SK-N-SH (cell line): ENCODE measurements at regions not wholly inside any gene's neighbourhood (a gene's known extent, or its start where the extent isn't known, plus 50 kb on each side); places are given as distances from the start of the nearest gene placed in this dataset.
A peak's percentile ranks its signal among the peaks of the same experiment; 100 is the strongest.

Source experiments
- CTCF ChIA-PET: fragments of 300-600, 350-600 bp; formaldehyde crosslinking; extraction: SDS; loops from one replicate; lab custom pipeline; 2021; lab: Yijun Ruan, JAX
- POLR2A ChIA-PET: fragments of 350-600 bp; sonication (Branson Sonifier 250); formaldehyde crosslinking; extraction: SDS; loops from one replicate; lab custom pipeline; 2020; ENCODE audit warnings: antibody characterized with exemption, inconsistent platforms; lab: Yijun Ruan, JAX
- DNase-seq: peaks from one replicate; pipeline ENCODE4 v3.0.0; 2012
- H2AFZ ChIP-seq: fragments of 200-600 bp; sonication (generic); 2 replicates; pipeline ENCODE4 v1.8.1; 2016; ENCODE audit warnings: antibody characterized with exemption, mild to moderate bottlenecking, low read depth
- H3F3A ChIP-seq: fragments of 200-600 bp; sonication (generic); replicated peaks from 2 replicates; pipeline ENCODE3; 2016; ENCODE audit warnings: antibody characterized with exemption, mild to moderate bottlenecking; ENCODE audit not compliant: insufficient read depth
- H3K27ac ChIP-seq, 2 experiments: fragments of 200-500 bp in 1 of 2; fragments of 200-600 bp in 1 of 2; sonication (Bioruptor generic) in 1 of 2; sonication (generic), shearing (Covaris generic) in 1 of 2; 2 replicates each; pipeline versions ENCODE4 v1.5.1 to v1.6.1; 2014 to 2016; ENCODE audit warnings: low read depth in 2 of 2, inconsistent platforms in 1 of 2, low read length in 1 of 2, mild to moderate bottlenecking in 1 of 2, mixed read lengths in 1 of 2
- H3K27me3 ChIP-seq: fragments of 200-600 bp; sonication (generic), shearing (Covaris generic); 2 replicates; pipeline ENCODE4 v1.6.1; 2016; ENCODE audit warnings: mixed run types; ENCODE audit not compliant: insufficient read depth
- H3K36me3 ChIP-seq, 2 experiments: fragments of 200-500 bp in 1 of 2; fragments of 200-600 bp in 1 of 2; sonication (Bioruptor generic) in 1 of 2; sonication (generic) in 1 of 2; replicated peaks in 1 of 2; 2 replicates each; pipeline versions ENCODE3 to v1.5.1; 2014 to 2016; ENCODE audit warnings: low read length in 1 of 2, mild to moderate bottlenecking in 1 of 2; ENCODE audit not compliant: insufficient read depth in 2 of 2, control insufficient read depth in 1 of 2
- H3K4me1 ChIP-seq, 2 experiments: fragments of 200-500 bp in 1 of 2; fragments of 200-600 bp in 1 of 2; sonication (Bioruptor generic) in 1 of 2; sonication (generic), shearing (Covaris generic) in 1 of 2; 2 replicates each; pipeline versions ENCODE4 v1.5.1 to v1.6.1; 2014 to 2016; ENCODE audit warnings: low read depth in 1 of 2, low read length in 1 of 2, mixed run types in 1 of 2; ENCODE audit not compliant: insufficient read depth in 2 of 2, control insufficient read depth in 1 of 2
- H3K4me2 ChIP-seq: fragments of 200-600 bp; sonication (generic), shearing (Covaris generic); 2 replicates; pipeline ENCODE4 v1.6.1; 2017; ENCODE audit warnings: mixed run types
- H3K4me3 ChIP-seq, 2 experiments: fragments of 200-500 bp in 1 of 2; fragments of 200-600 bp in 1 of 2; sonication (Bioruptor generic) in 1 of 2; sonication (generic), shearing (Covaris generic) in 1 of 2; 2 replicates each; pipeline versions ENCODE4 v1.5.1 to v1.8.1; 2014 to 2016; ENCODE audit warnings: low read depth in 2 of 2, inconsistent platforms in 1 of 2, low read length in 1 of 2, mild to moderate bottlenecking in 1 of 2, mixed read lengths in 1 of 2, moderate library complexity in 1 of 2
- H3K79me2 ChIP-seq: fragments of 200-600 bp; sonication (generic); 2 replicates; pipeline ENCODE4 v1.8.1; 2017; ENCODE audit warnings: mild to moderate bottlenecking; ENCODE audit not compliant: insufficient read depth
- H3K9ac ChIP-seq: fragments of 200-600 bp; sonication (generic); 2 replicates; pipeline ENCODE4 v1.6.1; 2017; ENCODE audit warnings: mixed run types
- H3K9me2 ChIP-seq: fragments of 200-600 bp; sonication (generic); 2 replicates; pipeline ENCODE4 v1.6.1; 2017; ENCODE audit warnings: mixed run types
- H3K9me3 ChIP-seq: fragments of 200-600 bp; sonication (generic); 2 replicates; pipeline ENCODE4 v1.6.1; 2017; ENCODE audit warnings: mixed run types, mild to moderate bottlenecking, moderate library complexity
- H4K20me1 ChIP-seq: fragments of 200-600 bp; sonication (generic); 2 replicates; pipeline ENCODE4 v1.6.1; 2017; ENCODE audit warnings: mild to moderate bottlenecking, mixed run types; ENCODE audit not compliant: insufficient read depth
- CTCF ChIP-seq: fragments of 200-600 bp; sonication (generic); IDR thresholded peaks from 2 replicates; pipeline ENCODE4 v1.6.1; 2017; ENCODE audit warnings: antibody characterized with exemption, mild to moderate bottlenecking, moderate library complexity
- ELF1 ChIP-seq: IDR thresholded peaks from 2 replicates; pipeline ENCODE4 v1.4.0; 2012
- EP300 ChIP-seq, 2 experiments: IDR thresholded peaks; 2 replicates each; pipeline versions ENCODE4 v1.4.0 to v1.6.1; 2012; ENCODE audit warnings: borderline replicate concordance in 1 of 2, low read depth in 1 of 2, low read length in 1 of 2
- FOSL2 ChIP-seq: IDR thresholded peaks from 2 replicates; pipeline ENCODE4 v1.4.0; 2012; ENCODE audit warnings: low read depth, mild to moderate bottlenecking, moderate library complexity, borderline replicate concordance
- FOXJ3 ChIP-seq: sonication (generic); formaldehyde crosslinking; IDR thresholded peaks from 2 replicates; pipeline ENCODE4 v1.5.1; 2020; ENCODE audit warnings: mild to moderate bottlenecking, missing genetic modification reagents
- GABPA ChIP-seq: IDR thresholded peaks from 2 replicates; pipeline ENCODE4 v1.4.0; 2012; ENCODE audit warnings: low read depth, mild to moderate bottlenecking
- JUND ChIP-seq: IDR thresholded peaks from 2 replicates; pipeline ENCODE4 v1.4.0; 2012
- NFIC ChIP-seq: IDR thresholded peaks from 2 replicates; pipeline ENCODE4 v1.4.0; 2012; ENCODE audit warnings: borderline replicate concordance
- NRF1 ChIP-seq: IDR thresholded peaks from 2 replicates; pipeline ENCODE4 v1.6.1; 2012; ENCODE audit warnings: low read depth, mild to moderate bottlenecking, low read length
- PBX3 ChIP-seq: IDR thresholded peaks from 2 replicates; pipeline ENCODE4; 2012
- RAD21 ChIP-seq: IDR thresholded peaks from 2 replicates; pipeline ENCODE4 v1.6.1; 2012; ENCODE audit warnings: mild to moderate bottlenecking, low read length
- RCOR1 ChIP-seq: fragments of 150-350 bp; IDR thresholded peaks from 2 replicates; pipeline ENCODE4 v1.6.1; 2017; ENCODE audit warnings: antibody characterized with exemption, low read length
- REST ChIP-seq: IDR thresholded peaks from 2 replicates; pipeline ENCODE4 v1.6.1; 2012; ENCODE audit warnings: mild to moderate bottlenecking, low read depth, low read length, moderate library complexity
- RXRA ChIP-seq: IDR thresholded peaks from 2 replicates; pipeline ENCODE4 v1.4.0; 2012; ENCODE audit warnings: low read depth, mild to moderate bottlenecking, borderline replicate concordance
- TCF12 ChIP-seq: IDR thresholded peaks from 2 replicates; pipeline ENCODE4 v1.4.0; 2012
- TEAD4 ChIP-seq: IDR thresholded peaks from 2 replicates; pipeline ENCODE4 v1.4.0; 2012; ENCODE audit warnings: mild to moderate bottlenecking, borderline replicate concordance; ENCODE audit not compliant: insufficient read depth
- WGBS: methylation state at CpG from one replicate; pipeline ENCODE4 v1.1.6; 2017; ENCODE audit warnings: low lambda C conversion rate; 5-methylcytosine and 5-hydroxymethylcytosine counted together

- 0 out of 2 replicates have a peak overlapping the region, but pooled peaks have one; percentile 2 for H2AFZ ChIP-seq
- H3K36me3 ChIP-seq = no peaks in the 10 kb centered on the region
- no peaks in the 10 kb centered on the region for H3K27me3 ChIP-seq
- peak overlapping the region; percentile 24; the same call in 1 of the 2 replicates for H3K4me2 ChIP-seq
- 63% methylated on average over 5 of the region's 5 CpGs for WGBS
- no peak overlapping the region for H3K4me3 ChIP-seq
- no peak for DNase-seq
- H3K4me1 ChIP-seq = peaks cover 14 to 56% of the 10 kb centered on the region in 2 experiments
- H3K79me2 ChIP-seq = no peaks in the 10 kb centered on the region
- H4K20me1 ChIP-seq = no peaks in the 10 kb centered on the region
- CTCF ChIA-PET = interaction anchor here (0.6 to 1.5 kb wide), 2 partner anchors 9 to 388 kb away, joined by 3 read pairs; no protein-coding TSS in a partner anchor
- TF ChIP-seq RXRA = no peak
- no peak for TF ChIP-seq ELF1
- TF ChIP-seq GABPA = no peak
- TF ChIP-seq RCOR1 = no peak
- no peak for TF ChIP-seq TEAD4
- no peak for TF ChIP-seq RAD21
- no peak for TF ChIP-seq NRF1
- no peak for TF ChIP-seq FOXJ3 (CRISPR knock-in tag)
- TF ChIP-seq CTCF = no peak
- H3F3A ChIP-seq = peaks cover 42% of the 10 kb centered on the region
- H3K9ac ChIP-seq = no peak overlapping the region; the same call in 1 of the 2 replicates
- H3K27ac ChIP-seq = peak overlapping the region; percentile 43 to 95; a peak in 3 of 4 replicates
- H3K9me3 ChIP-seq = no peaks in the 10 kb centered on the region
- POLR2A ChIA-PET = no interaction called here
- H3K9me2 ChIP-seq = no peaks in the 10 kb centered on the region
These were observed 423.5 kb upstream of the ZEB2 start for GRCh38 chr2:144943293-144943941.

GRCh38 chr2:144942516-144943256 is 422.8 kb upstream of the ZEB2 start:
- peak overlapping the region; percentile 24; the same call in 1 of the 2 replicates for H3K4me2 ChIP-seq
- no peaks in the 10 kb centered on the region for H3K9me3 ChIP-seq
- TF ChIP-seq NRF1 (no peak), PBX3 (0 out of 2 replicates have a peak, but pooled peaks have one; percentile 23), JUND (peak; percentile 83), EP300 (IDR thresholded peaks at IDR 0.05; ENCODE audit: borderline replicate concordance in 1 of 2, low read depth in 1 of 2, low read length in 1 of 2) (peak in 1 of 2 experiments; percentile 48; a peak in 1 of 4 replicates), FOSL2 (peak; percentile 82), RXRA (peak; percentile 24; the same call in 1 of the 2 replicates), TEAD4 (peak; percentile 55; the same call in 1 of the 2 replicates), TCF12 (peak; percentile 66), REST (no peak), NFIC (peak; percentile 23; the same call in 1 of the 2 replicates)
- DNase-seq = no peak
- peak overlapping the region in 1 of 2 experiments; percentile 95; a peak in 3 of 4 replicates for H3K27ac ChIP-seq
- no peaks in the 10 kb centered on the region for H3K9me2 ChIP-seq
- no peaks in the 10 kb centered on the region for H3K79me2 ChIP-seq
- H3F3A ChIP-seq = peaks cover 47% of the 10 kb centered on the region
- H3K4me1 ChIP-seq = peaks cover 20 to 55% of the 10 kb centered on the region in 2 experiments
- H3K27me3 ChIP-seq = no peaks in the 10 kb centered on the region
- 47% methylated on average over 8 of the region's 8 CpGs for WGBS
- POLR2A ChIA-PET = no interaction called here
- H3K9ac ChIP-seq = peak overlapping the region; percentile 20; the same call in 1 of the 2 replicates
- H4K20me1 ChIP-seq = no peaks in the 10 kb centered on the region
- 0 out of 2 replicates have a peak overlapping the region, but pooled peaks have one; percentile 2 for H2AFZ ChIP-seq
- CTCF ChIA-PET = interaction anchor here (1.5 kb wide), 1 partner anchor 9 kb away, joined by 3 read pairs; no protein-coding TSS in a partner anchor
- H3K36me3 ChIP-seq = no peaks in the 10 kb centered on the region
- no peak overlapping the region for H3K4me3 ChIP-seq
